H9 (cell line): ENCODE measurements at regions not wholly inside any gene's neighbourhood (a gene's known extent, or its start where the extent isn't known, plus 50 kb on each side); places are given as distances from the start of the nearest gene placed in this dataset.

Experiments
- DNase-seq: peaks from one replicate; pipeline ENCODE4 v3.0.0-alpha.2; 2017
- H2AFZ ChIP-seq: one replicate; pipeline ENCODE4 v1.6.1; 2013; ENCODE audit warnings: mild to moderate bottlenecking, low read length, control low read depth, moderate library complexity
- H2AK5ac ChIP-seq: 2 replicates; pipeline ENCODE4 v1.6.1; 2013; ENCODE audit warnings: low read length, control low read depth, mixed read lengths; ENCODE audit not compliant: insufficient read length
- H2BK120ac ChIP-seq: one replicate; pipeline ENCODE4 v1.6.1; 2013; ENCODE audit warnings: low read depth, mild to moderate bottlenecking, low read length, control low read depth, inconsistent platforms; ENCODE audit not compliant: poor library complexity, severe bottlenecking
- H2BK12ac ChIP-seq: 2 replicates; pipeline ENCODE4 v1.6.1; 2013; ENCODE audit warnings: low read length, control low read depth, mixed read lengths, low read depth; ENCODE audit not compliant: insufficient read length
- H2BK15ac ChIP-seq: 2 replicates; pipeline ENCODE4 v1.6.1; 2013; ENCODE audit warnings: low read depth, low read length, control low read depth
- H2BK20ac ChIP-seq: one replicate; pipeline ENCODE4 v1.6.1; 2013; ENCODE audit warnings: low read depth, mild to moderate bottlenecking, low read length, control low read depth, inconsistent platforms; ENCODE audit not compliant: poor library complexity, severe bottlenecking
- H2BK5ac ChIP-seq: 2 replicates; pipeline ENCODE4 v1.6.1; 2013; ENCODE audit warnings: low read length, control low read depth, mixed read lengths; ENCODE audit not compliant: insufficient read length
- H3K14ac ChIP-seq: 2 replicates; pipeline ENCODE4 v1.6.1; 2013; ENCODE audit warnings: low read length, control low read depth; ENCODE audit not compliant: insufficient read depth
- H3K18ac ChIP-seq: 2 replicates; pipeline ENCODE4 v1.6.1; 2013; ENCODE audit warnings: low read depth, mild to moderate bottlenecking, mixed read lengths, low read length, control low read depth; ENCODE audit not compliant: insufficient read length
- H3K23ac ChIP-seq: 2 replicates; pipeline ENCODE4 v1.6.1; 2013; ENCODE audit warnings: low read length, control low read depth, mixed read lengths, low read depth; ENCODE audit not compliant: insufficient read length
- H3K23me2 ChIP-seq: 2 replicates; pipeline ENCODE4 v1.6.1; 2013; ENCODE audit warnings: low read depth, mild to moderate bottlenecking, mixed read lengths, low read length, control low read depth; ENCODE audit not compliant: insufficient read length, poor library complexity, severe bottlenecking
- H3K27ac ChIP-seq: 2 replicates; pipeline ENCODE4 v1.5.1; 2013; ENCODE audit warnings: low read length, control low read depth, mixed read lengths, low read depth; ENCODE audit not compliant: insufficient read length
- H3K27me3 ChIP-seq: 2 replicates; pipeline ENCODE4 v1.6.1; 2013; ENCODE audit warnings: low read length, control low read depth, inconsistent platforms; ENCODE audit not compliant: insufficient read depth
- H3K4ac ChIP-seq: 2 replicates; pipeline ENCODE4 v1.6.1; 2013; ENCODE audit warnings: low read depth, mild to moderate bottlenecking, control low read depth, inconsistent platforms, low read length, moderate library complexity
- H3K4me1 ChIP-seq: 2 replicates; pipeline ENCODE4 v1.6.1; 2013; ENCODE audit warnings: low read length, control low read depth, inconsistent platforms; ENCODE audit not compliant: insufficient read depth
- H3K4me2 ChIP-seq: 2 replicates; pipeline ENCODE4 v1.6.1; 2013; ENCODE audit warnings: low read length, control low read depth, mixed read lengths; ENCODE audit not compliant: insufficient read length, insufficient read depth
- H3K56ac ChIP-seq: 2 replicates; pipeline ENCODE4 v1.6.1; 2013; ENCODE audit warnings: low read depth, mild to moderate bottlenecking, mixed read lengths, low read length, control low read depth; ENCODE audit not compliant: insufficient read length
- H3K79me1 ChIP-seq: 2 replicates; pipeline ENCODE4 v1.6.1; 2013; ENCODE audit warnings: low read depth, mild to moderate bottlenecking, moderate library complexity, low read length, control low read depth, inconsistent platforms; ENCODE audit not compliant: insufficient read depth, poor library complexity, severe bottlenecking
- H3K79me2 ChIP-seq: 2 replicates; pipeline ENCODE4 v1.6.1; 2013; ENCODE audit warnings: low read length, control low read depth, inconsistent platforms; ENCODE audit not compliant: insufficient read depth
- H3K9ac ChIP-seq: 2 replicates; pipeline ENCODE4 v1.6.1; 2013; ENCODE audit warnings: low read length, control low read depth, mixed read lengths; ENCODE audit not compliant: insufficient read length; ENCODE audit errors: extremely low read depth
- H3K9me3 ChIP-seq: one replicate; pipeline ENCODE4 v1.6.1; 2013; ENCODE audit warnings: low read depth, low read length, inconsistent platforms; ENCODE audit not compliant: control insufficient read depth
- H3T11ph ChIP-seq: one replicate; pipeline ENCODE4 v1.6.1; 2013; ENCODE audit warnings: mild to moderate bottlenecking, low read length, control low read depth, inconsistent platforms
- H4K20me1 ChIP-seq: one replicate; pipeline ENCODE4 v1.6.1; 2013; ENCODE audit not compliant: control insufficient read depth, insufficient read length, insufficient read depth
- H4K5ac ChIP-seq: 2 replicates; pipeline ENCODE4 v1.6.1; 2013; ENCODE audit warnings: low read depth, mild to moderate bottlenecking, mixed read lengths, low read length, control low read depth; ENCODE audit not compliant: insufficient read length
- H4K8ac ChIP-seq: replicated peaks from 2 replicates; pipeline ENCODE4 v1.6.1; 2013; ENCODE audit warnings: low read length, control low read depth, mixed read lengths, low read depth; ENCODE audit not compliant: insufficient read length
- H4K91ac ChIP-seq: 2 replicates; pipeline ENCODE4 v1.6.1; 2013; ENCODE audit warnings: low read depth, mild to moderate bottlenecking, moderate library complexity, mixed read lengths, low read length, control low read depth; ENCODE audit not compliant: insufficient read length
- H3K27ac Mint-ChIP-seq, 3 experiments: 2 replicates in 2 of 3; 3 replicates in 1 of 3; pipeline ENCODE4 v1.8.0; 2020 to 2021; ENCODE audit warnings: mixed read lengths in 3 of 3, mild to moderate bottlenecking in 1 of 3, moderate library complexity in 1 of 3
- H3K27me3 Mint-ChIP-seq: 2 replicates; pipeline ENCODE4 v1.8.0; 2021; ENCODE audit warnings: low read depth, mild to moderate bottlenecking, moderate library complexity, mixed read lengths
- H3K36me3 Mint-ChIP-seq, 3 experiments: 2 replicates in 2 of 3; 3 replicates in 1 of 3; pipeline ENCODE4 v1.8.0; 2020 to 2021; ENCODE audit warnings: low read depth in 3 of 3, mixed read lengths in 3 of 3; ENCODE audit not compliant: insufficient read depth in 1 of 3
- H3K4me1 Mint-ChIP-seq, 2 experiments: 2 replicates each; pipeline ENCODE4 v1.8.0; 2020; ENCODE audit warnings: mixed read lengths in 2 of 2
- H3K4me3 Mint-ChIP-seq, 2 experiments: 2 replicates in 1 of 2; 3 replicates in 1 of 2; pipeline ENCODE4 v1.8.0; 2020 to 2021; ENCODE audit warnings: mild to moderate bottlenecking in 2 of 2, mixed read lengths in 2 of 2, moderate library complexity in 1 of 2
- H3K9me3 Mint-ChIP-seq, 2 experiments: 2 replicates in 1 of 2; 3 replicates in 1 of 2; pipeline ENCODE4 v1.8.0; 2020; ENCODE audit warnings: mild to moderate bottlenecking in 2 of 2, mixed read lengths in 2 of 2, moderate library complexity in 1 of 2
- WGBS: extraction: QIAGEN DNeasy Blood & Tissue Kit; methylation state at CpG from one replicate; pipeline ENCODE4 v1.1.7; 2013; ENCODE audit warnings: missing lambda C conversion rate, low lambda C conversion rate, mixed read lengths; ENCODE audit not compliant: insufficient read length; ENCODE audit errors: extremely low coverage; 5-methylcytosine and 5-hydroxymethylcytosine counted together
- TF ChIP-seq, protein P1 (sequence below): fragments of 200-600 bp; sonication (generic); conservative IDR thresholded peaks from 3 replicates; pipeline ENCODE4 v1.8.0; 2021; ENCODE audit warnings: antibody characterized with exemption, mild to moderate bottlenecking

DNA sequence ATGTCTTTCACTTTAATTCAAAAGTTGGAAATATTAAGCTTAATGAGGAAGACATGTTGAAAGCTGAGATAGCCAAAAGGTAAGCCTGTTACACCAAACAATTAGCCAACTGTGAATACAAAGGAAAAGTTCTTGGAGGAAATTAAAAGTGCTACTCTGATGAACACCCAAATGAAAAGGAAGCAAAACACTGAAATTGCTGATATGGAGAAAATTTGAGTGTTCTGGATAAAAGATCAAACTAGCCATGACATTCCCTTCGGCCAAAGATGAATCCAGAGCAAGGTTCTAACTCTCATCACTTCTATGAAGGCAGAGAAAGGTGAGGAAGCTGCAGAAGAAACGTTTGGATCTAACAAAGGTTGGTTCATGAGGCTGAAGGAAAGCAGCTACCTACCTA lies 280.8 kb upstream of the BCHE start:
- no peaks in the 10 kb centered on the region for H3K9me3 ChIP-seq
- no peak overlapping the region for H2BK120ac ChIP-seq
- no peaks in the 10 kb centered on the region for H3K27me3 ChIP-seq
- no peaks in the 10 kb centered on the region; a peak in 1 of 7 replicates for H3K36me3 Mint-ChIP-seq
- peaks cover 4 to 11% of the 10 kb centered on the region in 2 experiments; a peak in 4 of 5 replicates for H3K9me3 Mint-ChIP-seq
- no peak for DNase-seq
- no peaks in the 10 kb centered on the region for H3K27me3 Mint-ChIP-seq
- H2BK12ac ChIP-seq, result no peak overlapping the region
- H3K4me1 ChIP-seq, result no peaks in the 10 kb centered on the region
- no peak overlapping the region for H2BK15ac ChIP-seq
- H4K91ac ChIP-seq, result no peak overlapping the region
- no peak overlapping the region for H3T11ph ChIP-seq
- no peak overlapping the region for H4K5ac ChIP-seq
- H3K27ac Mint-ChIP-seq, result no peak overlapping the region
- H3K14ac ChIP-seq, result no peak overlapping the region
- H2AFZ ChIP-seq, result no peak overlapping the region
- no peak overlapping the region for H2BK5ac ChIP-seq
- H2BK20ac ChIP-seq, result no peak overlapping the region
- no CpG with 5 or more reads among the region's 2 CpGs for WGBS
- H3K56ac ChIP-seq, result no peak overlapping the region
- H3K79me1 ChIP-seq, result no peaks in the 10 kb centered on the region
- TF ChIP-seq, protein P1, sequence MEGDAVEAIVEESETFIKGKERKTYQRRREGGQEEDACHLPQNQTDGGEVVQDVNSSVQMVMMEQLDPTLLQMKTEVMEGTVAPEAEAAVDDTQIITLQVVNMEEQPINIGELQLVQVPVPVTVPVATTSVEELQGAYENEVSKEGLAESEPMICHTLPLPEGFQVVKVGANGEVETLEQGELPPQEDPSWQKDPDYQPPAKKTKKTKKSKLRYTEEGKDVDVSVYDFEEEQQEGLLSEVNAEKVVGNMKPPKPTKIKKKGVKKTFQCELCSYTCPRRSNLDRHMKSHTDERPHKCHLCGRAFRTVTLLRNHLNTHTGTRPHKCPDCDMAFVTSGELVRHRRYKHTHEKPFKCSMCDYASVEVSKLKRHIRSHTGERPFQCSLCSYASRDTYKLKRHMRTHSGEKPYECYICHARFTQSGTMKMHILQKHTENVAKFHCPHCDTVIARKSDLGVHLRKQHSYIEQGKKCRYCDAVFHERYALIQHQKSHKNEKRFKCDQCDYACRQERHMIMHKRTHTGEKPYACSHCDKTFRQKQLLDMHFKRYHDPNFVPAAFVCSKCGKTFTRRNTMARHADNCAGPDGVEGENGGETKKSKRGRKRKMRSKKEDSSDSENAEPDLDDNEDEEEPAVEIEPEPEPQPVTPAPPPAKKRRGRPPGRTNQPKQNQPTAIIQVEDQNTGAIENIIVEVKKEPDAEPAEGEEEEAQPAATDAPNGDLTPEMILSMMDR, result no peak
- no peak overlapping the region for H3K4me3 Mint-ChIP-seq
- no peaks in the 10 kb centered on the region for H3K79me2 ChIP-seq
- H3K27ac ChIP-seq, result no peak overlapping the region
- H4K8ac ChIP-seq, result no peak overlapping the region
- H3K4me1 Mint-ChIP-seq, result no peaks in the 10 kb centered on the region
- no peak overlapping the region for H3K9ac ChIP-seq
- no peaks in the 10 kb centered on the region for H4K20me1 ChIP-seq
- no peaks in the 10 kb centered on the region for H3K23me2 ChIP-seq
- H3K4me2 ChIP-seq, result no peak overlapping the region
- no peak overlapping the region for H3K18ac ChIP-seq
- H3K23ac ChIP-seq, result no peak overlapping the region
- no peak overlapping the region for H2AK5ac ChIP-seq
- H3K4ac ChIP-seq, result no peak overlapping the region
